NOMO-1 treated with dmso at 0.1 percent for 144 hours (cell line): ENCODE measurements at regions not wholly inside any gene's neighbourhood (a gene's known extent, or its start where the extent isn't known, plus 50 kb on each side); places are given as distances from the start of the nearest gene placed in this dataset.

Experiments
- DNase-seq: peaks from one replicate; lab custom pipeline; 2025; ENCODE audit not compliant: unreplicated experiment; lab: John Stamatoyannopoulos, UW

DNA sequence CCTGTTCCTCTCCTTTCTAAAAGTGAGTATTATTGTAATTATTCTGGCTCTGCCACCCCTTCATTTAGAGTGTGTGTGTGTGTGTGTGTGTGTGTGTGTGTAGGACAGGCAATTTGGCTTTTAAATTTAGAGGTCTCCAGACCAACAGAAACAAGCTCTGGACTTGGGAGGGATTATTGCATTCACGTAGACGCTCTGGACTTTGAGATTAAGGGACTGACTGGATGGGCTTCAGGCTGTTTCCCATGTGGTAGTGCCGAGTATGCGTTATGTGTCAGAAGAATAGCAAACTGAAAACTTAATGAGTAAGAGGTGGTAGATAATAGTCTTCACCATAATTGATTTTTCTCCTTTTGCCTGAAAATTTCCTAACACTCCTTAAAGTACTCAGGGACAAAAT, 281.9 kb downstream of the USP25 start:
- DNase-seq: no peak

DNA sequence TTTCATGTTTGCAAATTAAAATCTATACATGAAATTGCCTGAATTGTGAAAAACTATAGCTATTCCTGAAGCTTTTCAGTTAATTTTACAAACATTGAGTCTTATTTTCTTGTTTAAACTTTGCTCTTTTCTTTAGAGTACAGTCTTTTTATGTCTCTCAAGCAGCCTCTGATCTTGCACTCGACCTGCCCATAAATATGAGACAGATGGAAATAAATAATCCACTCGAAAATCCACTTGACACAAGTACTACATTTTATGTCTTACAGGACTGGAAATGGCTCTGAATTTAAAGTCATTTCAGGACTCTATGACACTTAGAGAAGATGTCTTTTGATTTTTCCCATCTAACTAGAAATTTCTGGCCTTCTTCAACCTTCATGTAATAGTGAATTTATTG, 283.8 kb downstream of the USP25 start:
- no peak for DNase-seq

DNA sequence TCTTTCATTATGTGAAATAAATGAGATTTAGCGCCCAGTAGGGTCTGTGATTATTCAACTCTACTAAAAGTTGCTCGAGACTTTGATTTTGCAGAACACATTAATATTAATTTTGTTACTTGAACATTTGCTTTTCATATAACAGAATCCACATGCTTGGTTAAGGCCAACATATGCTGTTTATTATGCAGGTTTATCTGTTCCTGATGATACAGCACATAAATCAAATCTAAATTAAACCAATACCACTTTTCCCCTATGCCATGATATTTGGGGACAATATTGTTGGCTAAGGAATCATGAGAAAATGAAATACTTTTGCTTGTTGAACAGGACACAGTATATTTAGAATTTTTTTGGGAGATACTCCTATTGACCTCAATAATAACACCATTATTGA, 291.1 kb downstream of the USP25 start:
- no peak for DNase-seq

DNA sequence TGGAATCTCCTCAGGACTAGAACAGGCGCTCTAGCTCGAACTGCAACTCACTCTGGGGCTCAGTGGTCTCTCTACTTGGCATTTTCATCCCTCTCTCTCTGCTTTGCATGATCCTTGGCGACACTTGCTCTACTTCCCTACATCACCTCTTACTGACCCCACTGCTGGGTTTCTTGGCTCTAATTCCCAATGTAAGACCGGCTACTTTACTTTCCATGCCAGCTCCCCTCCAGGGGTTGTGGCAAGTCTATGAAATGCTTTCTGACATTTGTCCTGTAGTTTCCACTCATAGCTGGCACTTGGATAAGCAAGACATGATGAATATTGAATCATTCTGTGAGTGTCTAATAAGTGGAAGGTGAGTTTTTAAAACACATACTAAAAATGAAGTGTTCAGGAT, 292.3 kb downstream of the USP25 start:
- no peak for DNase-seq

DNA sequence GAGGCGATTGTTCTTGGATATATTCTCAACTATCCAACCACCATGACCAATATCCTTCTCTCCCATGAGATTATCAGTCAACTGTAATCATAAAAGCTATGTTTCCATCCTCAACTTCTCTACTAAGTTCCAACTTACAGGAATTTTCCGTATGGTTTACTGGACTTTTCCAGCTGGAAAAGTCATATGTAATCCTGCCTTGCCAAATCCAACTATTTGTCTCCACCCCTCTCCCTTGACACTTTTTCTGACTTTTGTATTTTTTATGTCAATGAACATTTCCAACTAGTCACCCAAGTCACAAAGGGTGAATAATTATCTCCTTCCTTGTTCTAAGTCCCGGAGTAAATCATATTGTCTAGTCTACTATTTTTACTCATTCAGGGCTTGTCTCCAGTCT, 293.1 kb downstream of the USP25 start:
- DNase-seq: no peak

DNA sequence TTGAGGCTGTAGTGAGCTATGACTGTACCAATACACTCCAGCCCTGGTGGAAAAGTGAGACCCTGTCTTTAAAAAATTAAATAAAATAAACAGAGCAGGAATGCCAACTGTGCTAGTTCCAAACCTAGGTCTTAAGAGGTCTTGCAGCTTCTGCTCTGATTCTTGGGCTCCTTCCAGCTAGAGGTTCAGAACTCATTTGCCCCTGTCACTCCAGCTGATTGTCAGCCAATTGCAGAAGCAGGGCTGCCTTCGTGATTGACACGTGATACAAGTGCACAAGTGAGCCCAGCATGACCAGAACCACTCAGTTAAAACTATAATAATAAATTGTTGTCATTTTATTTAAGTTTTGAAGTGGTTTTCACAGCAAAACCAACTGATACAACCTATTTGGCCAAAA, 298.4 kb downstream of the USP25 start:
- no peak for DNase-seq

DNA sequence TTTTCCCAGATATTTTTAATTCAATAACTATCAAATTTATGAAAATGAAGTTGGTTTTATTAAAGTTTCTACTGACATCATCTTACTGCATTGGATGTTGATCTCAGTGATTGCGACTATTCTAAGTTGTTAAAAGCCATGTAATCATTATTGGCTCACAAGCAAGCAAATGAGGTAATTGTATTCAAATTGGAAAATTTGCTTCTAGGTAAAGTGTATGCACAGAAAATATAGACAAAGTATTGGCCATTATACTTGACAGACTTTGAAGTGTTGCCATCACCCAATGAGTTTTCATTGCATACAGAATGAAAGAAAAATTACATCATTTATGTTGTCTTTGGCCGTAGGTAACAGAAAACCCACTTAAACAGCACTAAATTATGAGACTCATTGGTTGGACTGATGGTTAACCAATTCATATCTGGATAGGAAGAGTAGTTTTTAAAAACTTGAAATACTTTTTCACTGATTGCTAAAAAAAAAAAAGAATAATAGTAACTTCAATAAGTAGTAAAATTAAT, 299.2 kb downstream of the USP25 start:
- no peak for DNase-seq

DNA sequence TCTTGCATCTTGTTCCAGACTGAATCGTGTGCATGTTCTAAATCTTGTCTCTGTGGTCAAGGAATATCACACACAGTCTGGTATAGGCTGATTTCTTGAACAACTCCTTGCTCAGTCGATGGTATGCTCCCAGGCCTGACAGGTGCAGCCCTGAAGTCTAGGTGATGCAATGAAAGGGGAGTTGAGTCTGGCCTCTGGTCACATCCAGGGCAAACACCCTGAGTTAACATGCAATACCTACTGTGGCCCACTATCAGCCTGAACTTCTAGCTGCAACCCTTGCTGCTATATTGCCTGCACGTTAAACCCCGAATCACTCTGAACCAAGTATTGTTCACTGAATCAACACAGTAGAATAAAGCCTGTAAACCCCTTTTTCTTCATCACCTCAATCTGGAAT, 303.4 kb downstream of the USP25 start:
- no peak for DNase-seq

DNA sequence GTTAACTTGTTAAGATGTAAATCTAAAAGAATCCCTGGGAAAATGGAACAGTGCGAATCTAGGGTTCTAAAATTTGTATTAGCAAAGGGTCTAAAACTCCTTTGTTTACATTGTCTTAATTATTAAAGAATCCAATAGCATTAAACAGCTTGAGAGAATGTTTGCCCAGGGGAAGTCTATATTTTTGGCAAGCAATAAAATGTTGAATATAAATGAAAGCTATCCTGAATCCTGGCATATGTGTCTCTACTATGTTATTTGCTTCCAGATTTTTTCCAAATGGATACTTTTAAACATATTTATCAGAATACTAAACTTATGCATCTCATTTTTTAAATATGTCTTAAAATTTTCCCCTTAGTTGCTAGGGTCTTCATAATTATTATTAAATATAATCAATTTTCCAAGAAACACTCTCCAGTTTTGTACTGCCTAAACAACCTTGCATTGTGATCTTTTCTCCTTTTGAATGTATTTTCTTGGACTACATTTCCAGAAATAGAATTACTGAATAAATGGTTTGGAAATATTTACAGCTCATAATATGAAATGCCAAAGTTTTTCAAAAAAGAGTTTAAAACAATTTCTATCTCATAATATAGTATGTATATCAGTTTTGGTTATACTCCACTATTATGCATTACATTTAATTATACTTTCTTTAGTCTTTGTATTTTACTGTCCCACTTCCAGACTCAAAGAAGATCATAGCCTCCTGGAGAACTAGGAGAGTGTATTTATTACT, 304.8 kb downstream of the USP25 start:
- no peak for DNase-seq

DNA sequence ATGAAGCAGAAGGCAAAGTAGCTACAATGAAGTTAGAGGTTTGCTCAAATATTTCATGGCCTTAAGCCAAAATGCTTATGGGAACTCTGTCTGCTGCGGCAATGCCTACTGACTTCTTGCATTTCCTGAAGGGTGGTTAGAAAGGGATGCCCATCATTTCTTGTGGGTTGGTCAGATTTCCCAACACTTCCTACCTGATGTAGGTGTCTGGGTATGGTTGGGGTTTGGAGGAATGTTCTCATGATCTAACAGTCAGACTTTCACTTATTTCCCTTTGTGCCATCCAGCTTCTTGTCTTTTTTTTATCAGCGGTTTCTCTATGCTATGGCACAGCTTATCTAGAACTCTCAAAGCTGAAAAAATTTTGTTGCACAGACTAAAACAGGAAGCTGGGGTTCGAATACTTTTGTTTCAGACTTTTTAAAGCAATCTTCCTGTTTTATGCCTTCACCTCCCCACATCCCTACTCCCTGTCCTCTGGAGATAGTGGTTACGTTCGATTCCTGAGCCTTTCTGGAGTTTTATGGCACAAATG, 307.7 kb downstream of the USP25 start:
- no peak for DNase-seq

DNA sequence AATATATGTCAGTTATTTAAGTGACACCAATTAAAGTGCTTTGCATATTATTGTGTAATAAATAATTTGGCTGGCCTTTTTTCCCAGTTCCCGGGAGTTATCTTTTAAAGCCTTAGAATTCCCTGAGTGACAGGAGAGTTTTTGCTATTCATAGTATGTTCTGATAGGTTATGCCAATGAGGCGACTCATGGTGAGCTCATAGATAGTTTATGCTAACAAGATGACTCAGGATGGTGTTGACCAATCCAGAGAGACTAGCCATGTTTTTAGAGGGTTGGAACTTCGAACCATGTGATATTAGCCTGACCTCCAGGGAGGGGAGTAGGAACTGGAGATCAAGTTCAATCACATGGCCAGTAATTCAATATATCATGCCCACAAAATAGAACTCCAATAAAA, 310.8 kb downstream of the USP25 start:
- no peak for DNase-seq

DNA sequence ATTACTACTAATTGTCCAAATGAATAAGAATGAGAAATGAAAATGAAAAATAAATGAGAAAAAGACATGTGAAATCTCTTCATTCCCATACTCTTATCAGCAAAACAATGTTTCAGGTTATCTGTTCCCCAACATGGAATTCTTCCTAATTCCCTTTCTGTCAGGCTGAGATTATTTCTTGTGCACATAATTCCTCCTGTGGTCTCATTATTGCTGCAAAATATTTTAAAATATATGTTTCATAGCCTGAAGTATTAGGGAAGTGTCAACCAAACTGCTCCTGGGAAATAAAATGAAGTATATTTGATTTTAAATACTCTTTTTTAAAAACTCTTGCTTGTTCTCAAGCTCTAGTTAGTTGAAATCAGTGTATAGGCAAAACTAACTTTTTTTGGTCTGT, 314.9 kb downstream of the USP25 start:
- no peak for DNase-seq

DNA sequence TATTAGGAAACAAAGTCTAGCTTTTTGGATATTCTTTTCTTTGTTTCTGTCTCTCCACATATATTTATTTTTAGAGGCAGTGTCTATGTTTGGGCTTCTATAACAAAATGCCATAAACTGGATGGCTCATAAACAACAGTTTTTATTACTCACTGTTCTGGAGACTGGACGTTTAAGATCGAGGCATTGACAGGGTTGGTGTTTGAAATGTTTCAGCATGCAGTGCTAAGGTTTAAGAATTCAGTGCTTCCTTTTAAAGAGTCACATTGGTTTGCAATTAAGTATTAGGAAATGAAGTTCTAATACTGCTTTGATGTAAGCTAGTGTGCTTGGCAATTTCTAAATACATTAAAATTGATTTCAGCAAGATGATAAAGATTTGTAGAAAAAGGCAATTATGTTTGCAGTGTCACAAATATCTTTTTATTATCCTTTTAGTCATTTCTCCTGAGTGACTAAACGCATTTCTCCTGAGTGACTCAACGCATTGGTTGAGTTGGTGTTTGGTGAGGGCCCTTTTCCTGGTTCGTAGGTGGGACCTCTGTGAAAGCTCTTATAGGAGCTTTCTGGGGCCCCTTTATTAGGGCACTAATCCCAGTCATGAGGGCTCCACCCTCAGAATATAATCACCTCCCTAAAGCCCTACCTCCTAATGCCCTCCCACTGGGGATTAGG, 317.0 kb downstream of the USP25 start:
- DNase-seq: no peak

DNA sequence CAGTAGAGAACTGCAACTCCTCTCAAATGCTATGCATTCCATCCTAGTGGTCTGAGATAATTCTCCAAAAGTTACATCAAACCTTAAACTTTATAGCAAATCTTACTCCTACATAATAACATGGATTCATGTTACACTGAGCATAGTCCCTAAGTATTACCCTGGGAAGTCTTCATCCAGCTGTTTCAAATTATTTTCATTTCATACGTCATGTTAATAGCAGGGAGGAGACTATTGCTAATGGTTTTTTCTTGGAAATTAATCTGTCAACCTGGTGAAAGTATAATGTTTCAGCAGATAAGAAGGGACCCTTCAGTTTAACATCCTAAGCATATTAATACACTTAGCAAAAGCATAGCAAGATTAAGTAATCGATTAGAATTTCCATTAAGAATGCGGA, 318.1 kb downstream of the USP25 start:
- DNase-seq: no peak

DNA sequence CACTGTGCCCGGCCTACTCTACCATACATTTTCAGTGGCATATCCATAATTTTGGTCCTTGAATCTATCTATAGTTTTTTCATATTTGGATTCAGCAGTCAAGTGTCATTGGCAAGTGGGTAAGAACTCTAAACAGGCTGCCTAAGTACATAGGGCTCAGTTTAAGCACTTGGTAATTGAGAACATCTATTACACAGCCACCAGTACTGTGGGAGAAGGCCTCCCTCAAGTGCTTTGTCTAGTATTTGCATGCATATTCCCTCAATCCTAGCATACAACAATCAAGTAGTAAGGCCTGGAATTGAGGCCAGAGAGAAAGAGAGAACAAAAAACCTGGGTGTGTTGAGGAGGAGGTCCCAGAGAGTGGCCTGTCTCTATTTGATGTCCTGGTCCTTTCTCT, 325.2 kb downstream of the USP25 start:
- no peak for DNase-seq

DNA sequence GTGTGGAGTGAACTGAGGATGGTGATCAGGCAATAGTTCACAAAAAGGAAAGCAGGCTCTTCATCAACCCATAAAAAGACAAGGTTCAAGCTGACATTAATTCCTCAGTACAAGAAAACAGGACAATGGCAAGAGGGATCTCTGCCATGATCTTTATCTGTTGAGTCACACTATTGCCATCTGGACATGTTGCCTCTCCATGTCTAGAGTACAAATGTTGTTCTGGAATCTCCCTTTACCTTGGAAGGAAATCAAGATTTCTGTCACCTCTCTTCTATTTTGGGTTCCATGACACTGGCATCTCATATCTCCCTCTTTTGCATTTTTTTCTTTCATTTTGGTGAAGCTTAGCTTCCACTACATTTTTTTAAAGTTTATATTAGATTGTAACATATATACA, 329.1 kb downstream of the USP25 start:
- DNase-seq: no peak

DNA sequence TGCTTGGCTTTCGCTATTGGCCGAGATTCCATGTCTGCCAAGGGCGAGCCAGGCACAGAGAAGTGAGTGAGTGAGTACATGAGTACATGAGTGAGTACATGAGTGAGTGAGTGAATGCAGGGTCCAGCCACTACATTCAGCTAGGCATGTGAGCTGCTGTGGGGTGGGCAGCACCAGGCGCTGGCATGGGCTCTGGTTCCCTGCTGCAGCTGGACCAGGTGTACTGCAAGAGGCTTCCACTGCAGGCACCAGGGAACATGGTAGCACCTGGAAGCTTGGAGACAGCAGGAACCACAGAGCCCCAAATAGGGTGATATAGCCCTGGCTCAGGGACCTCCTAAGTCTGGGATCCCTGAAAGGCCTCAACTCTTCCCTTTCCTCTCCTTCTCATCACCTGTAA, 330.2 kb downstream of the USP25 start:
- DNase-seq: no peak

DNA sequence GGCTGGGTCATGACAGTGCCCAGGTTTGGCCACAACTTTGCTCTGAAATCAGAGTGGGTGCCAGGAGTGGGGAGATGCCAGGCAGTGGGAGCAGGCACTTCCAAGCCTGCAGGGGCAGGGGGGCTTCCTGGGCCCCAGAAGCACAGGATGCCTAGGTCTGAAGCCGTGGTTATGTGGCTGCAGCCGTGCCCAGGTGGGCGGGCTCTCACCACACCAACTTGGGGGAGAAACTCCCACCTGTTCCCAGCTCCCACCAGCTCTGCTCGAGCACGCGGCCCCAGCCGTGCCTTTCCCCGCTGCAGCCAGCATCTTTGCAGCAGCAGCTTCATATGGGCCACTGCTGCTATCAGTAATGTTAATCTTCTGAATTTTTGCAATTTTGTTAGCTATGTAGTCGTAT, 331.4 kb downstream of the USP25 start:
- no peak for DNase-seq

DNA sequence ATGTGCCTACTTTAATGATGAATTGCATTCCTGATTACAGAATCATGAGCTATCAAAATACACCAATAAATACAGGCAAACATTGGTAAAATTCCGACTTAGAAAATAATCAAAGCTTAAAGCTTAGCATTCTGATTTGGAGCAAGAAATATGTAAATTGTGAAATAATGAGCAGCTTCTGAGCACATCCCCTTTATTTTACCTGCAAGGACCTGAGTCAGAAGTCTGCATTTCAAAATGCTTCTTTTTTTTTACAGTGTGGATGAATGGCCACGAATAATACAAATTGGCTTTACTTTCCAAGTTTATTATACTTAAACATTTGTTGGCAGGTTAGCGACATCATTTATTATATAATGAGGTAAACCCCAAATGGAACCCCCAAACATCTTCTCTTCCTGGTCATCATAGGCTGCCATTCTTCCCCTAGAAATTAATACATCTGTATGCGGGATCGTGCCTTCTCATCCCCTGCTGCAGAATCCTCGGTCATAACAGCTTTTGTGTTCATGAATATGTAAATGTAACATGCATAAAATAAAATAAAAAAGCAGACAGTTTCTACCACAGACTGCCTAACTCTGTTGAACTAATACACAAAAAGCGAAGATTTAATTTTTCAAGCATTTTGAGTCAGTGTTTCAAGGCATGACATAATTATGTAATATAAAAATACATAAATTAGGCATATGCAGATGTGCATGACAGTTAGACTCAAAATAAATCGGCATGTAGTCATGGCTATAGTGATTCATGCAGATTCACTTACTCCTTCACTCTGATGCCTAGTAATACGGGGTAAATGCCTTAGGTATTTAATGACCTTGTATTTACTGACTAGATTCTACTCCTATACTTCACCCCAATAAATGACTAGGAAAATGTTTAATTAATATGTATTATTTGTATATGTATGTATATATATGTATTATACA, 339.7 kb downstream of the USP25 start:
- DNase-seq: no peak

DNA sequence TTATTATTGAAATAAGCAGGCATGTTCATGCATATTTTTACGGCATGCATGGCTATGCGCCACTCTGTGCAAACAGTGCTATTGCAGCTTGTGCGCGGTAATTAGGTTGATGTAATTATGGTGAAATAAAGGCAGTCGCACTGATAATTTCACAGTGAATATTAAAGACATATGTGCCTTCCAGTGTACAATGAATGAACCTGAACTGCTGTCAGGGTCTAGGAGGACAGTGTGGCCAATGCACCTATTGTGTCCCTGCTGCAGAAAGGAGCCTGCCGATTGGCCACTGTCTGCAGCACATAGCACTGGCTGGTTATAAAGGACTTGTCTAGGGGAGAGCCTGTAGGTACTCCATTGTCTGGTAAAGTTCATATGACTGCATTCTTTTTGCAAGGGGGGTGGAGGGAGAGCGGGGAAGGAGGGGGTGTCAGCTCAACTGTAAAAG, 340.4 kb downstream of the USP25 start:
- DNase-seq: no peak

DNA sequence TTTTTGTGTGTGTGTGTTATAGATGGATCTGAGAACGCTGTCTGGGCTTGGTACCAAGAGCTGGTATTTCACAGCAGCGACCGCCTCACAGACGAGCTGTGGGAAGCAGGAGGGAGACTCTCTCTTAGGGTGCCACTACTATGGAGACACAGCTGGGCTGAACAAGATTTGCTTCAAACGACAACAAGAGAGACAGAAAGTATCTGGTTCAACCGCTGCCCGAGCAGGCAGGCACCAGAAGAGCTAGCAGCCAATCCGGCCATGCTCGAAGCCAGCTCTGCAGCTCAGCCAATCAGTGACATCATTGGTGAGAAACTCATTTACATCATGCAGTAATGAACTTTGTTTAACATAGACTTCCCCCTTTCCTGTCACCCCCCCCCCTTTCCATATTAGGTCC, 341.3 kb downstream of the USP25 start:
- DNase-seq: no peak
